ENCODE measurements at regions not wholly inside any gene's neighbourhood (a gene's known extent, or its start where the extent isn't known, plus 50 kb on each side); places are given as distances from the start of the nearest gene placed in this dataset.

- Histone ChIP-seq H3K9me2 (ENCODE audit: insufficient read depth) (no peaks in the 10 kb centered on the region), H3K9me3 (ENCODE audit: control insufficient read depth in 1 of 2, insufficient read depth in 1 of 2, low read depth in 1 of 2, low read length in 2 of 2) (no peaks in the 10 kb centered on the region), H3K27ac (ENCODE audit: low read depth, low read length) (no peak overlapping the region), H3K27me3 (ENCODE audit: insufficient read depth, low read length) (no peaks in the 10 kb centered on the region), H3K4me2 (ENCODE audit: low read length) (no peak overlapping the region), H3K4me3 (replicated peaks in 1 of 2; ENCODE audit: low read depth in 1 of 2, low read length in 2 of 2) (no peak overlapping the region), H3K36me3 (ENCODE audit: control insufficient read depth in 1 of 2, insufficient read depth in 2 of 2, low read length in 2 of 2) (no peaks in the 10 kb centered on the region), H4K20me1 (ENCODE audit: insufficient read depth) (no peaks in the 10 kb centered on the region), H3K9ac (ENCODE audit: low read length) (no peak overlapping the region), H2AFZ (ENCODE audit: low read depth, low read length, poor library complexity, severe bottlenecking) (no peak overlapping the region), H3K79me2 (ENCODE audit: insufficient read depth, low read length) (no peaks in the 10 kb centered on the region), H3K4me1 (ENCODE audit: control insufficient read depth in 1 of 2, insufficient read depth in 2 of 2, low read length in 2 of 2) (no peaks in the 10 kb centered on the region)
- ChIA-PET CTCF (no interaction called here), POLR2A (no interaction called here), RAD21 (ENCODE audit: low non-redundant PET in 1 of 2, low total read pairs in 2 of 2, uncharacterized antibody in 2 of 2, unreplicated experiment in 2 of 2) (no interaction called here)
- intact Hi-C loops (cut with micrococcal nuclease) = no loop called here
- no TSS peak for BruUV-seq (replicated peaks)
- DNase-seq (ENCODE audit: low read depth, low spot score) = no peak
- no peak for ATAC-seq
- TF ChIP-seq JUND (IDR thresholded peaks at IDR 0.05) = no peak
- no peak for TF ChIP-seq ATF3 (IDR thresholded peaks at IDR 0.05)
- no peak for TF ChIP-seq TCF7L2 (IDR thresholded peaks at IDR 0.05; ENCODE audit: borderline replicate concordance, extremely low read depth, insufficient read depth, insufficient read length)
- no peak for TF ChIP-seq POLR2AphosphoS5 (IDR thresholded peaks at IDR 0.05; ENCODE audit: low read depth, low read length)
- no peak for TF ChIP-seq FOSL1 (IDR thresholded peaks at IDR 0.05; ENCODE audit: low read depth)
- no peak for TF ChIP-seq ZNF274 (IDR thresholded peaks at IDR 0.05; ENCODE audit: low read depth, low read length)
- TF ChIP-seq CBX3 (IDR thresholded peaks at IDR 0.05; ENCODE audit: low read depth) = no peak
- no peak for TF ChIP-seq EGR1 (IDR thresholded peaks at IDR 0.05; ENCODE audit: low read depth)
- no peak for TF ChIP-seq YY1 (IDR thresholded peaks at IDR 0.05; ENCODE audit: extremely low read depth, insufficient replicate concordance, low read depth, low read length)
- no peak for TF ChIP-seq POLR2A (IDR thresholded peaks at IDR 0.05; ENCODE audit: borderline replicate concordance, extremely low read depth, insufficient read depth, insufficient read length)
- no peak for TF ChIP-seq EZH2phosphoT487 (IDR thresholded peaks at IDR 0.05; ENCODE audit: borderline replicate concordance)
- TF ChIP-seq SP1 (IDR thresholded peaks at IDR 0.05; ENCODE audit: low read depth) = no peak
- no peak for TF ChIP-seq ELF1 (IDR thresholded peaks at IDR 0.05; ENCODE audit: borderline replicate concordance, low read depth)
- TF ChIP-seq MAX (IDR thresholded peaks at IDR 0.05) = no peak
- TF ChIP-seq SRF (IDR thresholded peaks at IDR 0.05; ENCODE audit: low read depth) = no peak
- no peak for TF ChIP-seq CEBPB (IDR thresholded peaks at IDR 0.05; ENCODE audit: low read depth)
- no peak for TF ChIP-seq RAD21 (IDR thresholded peaks at IDR 0.05; ENCODE audit: low read depth)
Measured at GRCh38 chr12:61808856-61809255, 451.3 kb upstream of the USP15 start.
